Sigmoid colon (tissue), 4 donors: ENCODE measurements at regions not wholly inside any gene's neighbourhood (a gene's known extent, or its start where the extent isn't known, plus 50 kb on each side); places are given as distances from the start of the nearest gene placed in this dataset.

Source experiments
- CTCF ChIP-seq, 4 experiments: fragments of 450-650 bp in 3 of 4; fragments of 200-600 bp in 1 of 4; IDR thresholded peaks; one replicate each; pipeline ENCODE4 v1.5.1; 2016 to 2019; ENCODE audit warnings: antibody characterized with exemption in 4 of 4, mild to moderate bottlenecking in 3 of 4, moderate library complexity in 2 of 4
- POLR2A ChIP-seq, 2 donors: fragments of 450-650 bp; IDR thresholded peaks; one replicate each; pipeline ENCODE4 v1.6.1; 2016; ENCODE audit warnings: antibody characterized with exemption in 2 of 2, mild to moderate bottlenecking in 2 of 2, moderate library complexity in 2 of 2
- POLR2AphosphoS5 ChIP-seq, 4 donors: sonication (generic); formaldehyde crosslinking; IDR thresholded peaks; one replicate each; pipeline ENCODE4 v1.6.1; 2017; ENCODE audit warnings: antibody characterized with exemption in 4 of 4

- TF ChIP-seq CTCF (IDR thresholded peaks at IDR 0.05) (no peak), POLR2A (IDR thresholded peaks at IDR 0.05) (no peak), POLR2AphosphoS5 (IDR thresholded peaks at IDR 0.05) (no peak)
Observed at GRCh38 chr11:95563859-95564258, 225.7 kb downstream of the FAM76B start.
